IPS-NIHi7 (cell line): ENCODE measurements at regions not wholly inside any gene's neighbourhood (a gene's known extent, or its start where the extent isn't known, plus 50 kb on each side); places are given as distances from the start of the nearest gene placed in this dataset.
"Not testable (repeated sequence)": the region's sequence is repeated elsewhere in the genome, so short reads cannot be mapped to it uniquely, and the experiment has no call there.

Experiments used
- DNase-seq: peaks from one replicate; pipeline ENCODE4 v3.0.0; 2012; ENCODE audit warnings: mixed read lengths; ENCODE audit errors: extremely low spot score

GRCh38 chr2:17257189-17257909 is 260.9 kb downstream of the RAD51AP2 start:
- DNase-seq = no peak

GRCh38 chr2:17255071-17255470 is 263.2 kb downstream of the RAD51AP2 start:
- no peak for DNase-seq

GRCh38 chr2:17254421-17254820 is 263.8 kb downstream of the RAD51AP2 start:
- DNase-seq = no peak

GRCh38 chr2:17252258-17252657 is 266.0 kb downstream of the RAD51AP2 start:
- no peak for DNase-seq

- no peak for DNase-seq
Measured at GRCh38 chr2:17251171-17251570, 267.1 kb downstream of the RAD51AP2 start.

- DNase-seq = no peak
Measured at GRCh38 chr2:17249249-17249648, 269.0 kb downstream of the RAD51AP2 start.

- no peak for DNase-seq
Measured at GRCh38 chr2:17245906-17246305, 272.3 kb downstream of the RAD51AP2 start.

- no peak for DNase-seq
Measured at GRCh38 chr2:17242813-17243485, 275.3 kb downstream of the RAD51AP2 start.

- DNase-seq = no peak
Measured at GRCh38 chr2:17239550-17239949, 278.7 kb downstream of the RAD51AP2 start.

- no peak for DNase-seq
Measured at GRCh38 chr2:17235167-17235566, 283.1 kb downstream of the RAD51AP2 start.

GRCh38 chr2:17232776-17233556 is 285.3 kb downstream of the RAD51AP2 start:
- no peak for DNase-seq

GRCh38 chr2:17231394-17231965 is 286.8 kb downstream of the RAD51AP2 start:
- DNase-seq = no peak

GRCh38 chr2:17229414-17229813 is 288.8 kb downstream of the RAD51AP2 start:
- DNase-seq = no peak

- no peak for DNase-seq
Measured at GRCh38 chr2:17228461-17228860, 289.8 kb downstream of the RAD51AP2 start.

GRCh38 chr2:17227856-17228255 is 290.4 kb downstream of the RAD51AP2 start:
- DNase-seq = no peak

- no peak for DNase-seq
Measured at GRCh38 chr2:17226941-17227490, 291.2 kb downstream of the RAD51AP2 start.

GRCh38 chr2:17223211-17223610 is 295.0 kb downstream of the RAD51AP2 start:
- no peak for DNase-seq

- no peak for DNase-seq
Measured at GRCh38 chr2:17208511-17208910, 309.7 kb downstream of the RAD51AP2 start.

- no peak for DNase-seq
Measured at GRCh38 chr2:17206771-17207170, 311.5 kb downstream of the RAD51AP2 start.

- not testable (repeated sequence) for DNase-seq
Measured at GRCh38 chr2:17204214-17204613, 314.0 kb downstream of the RAD51AP2 start.

GRCh38 chr2:17202628-17203027 is 315.6 kb downstream of the RAD51AP2 start:
- DNase-seq = not testable (repeated sequence)

- DNase-seq = no peak
Measured at GRCh38 chr2:17199741-17200140, 318.5 kb downstream of the RAD51AP2 start.
